Pancreas (tissue), 10 donors: ENCODE measurements at regions not wholly inside any gene's neighbourhood (a gene's known extent, or its start where the extent isn't known, plus 50 kb on each side); places are given as distances from the start of the nearest gene placed in this dataset.

Source experiments
- ATAC-seq, 4 donors: fragments of 200-7000 bp; cut with Tn5 transposase; one replicate each; pipeline versions ENCODE4 v1.8.0 to v1.9.1; 2020; ENCODE audit warnings: mild to moderate bottlenecking in 4 of 4, moderate library complexity in 4 of 4
- DNase-seq, 6 donors: peaks; one replicate each; pipeline ENCODE4 v3.0.0-alpha.2; 2020
- FAIRE-seq: peaks from 2 replicates; lab custom pipeline; 2012; peaks lifted over from hg19 to GRCh38; lab: Jason Lieb, UNC
- H3K27ac ChIP-seq, 4 donors: fragments of 200-600 bp; sonication (generic); 1 replicate in 3 of 4; 2 replicates in 1 of 4; pipeline versions ENCODE4 v1.5.0 to v1.8.0; 2020
- H3K27me3 ChIP-seq, 4 donors: fragments of 200-600 bp; one replicate each; pipeline ENCODE4 v1.8.0; 2021
- H3K36me3 ChIP-seq, 3 donors: fragments of 200-600 bp; sonication (generic) in 1 of 3; one replicate each; pipeline versions ENCODE4 v1.5.0 to v1.8.0; 2020 to 2021
- H3K4me1 ChIP-seq, 3 donors: fragments of 200-600 bp; one replicate each; pipeline ENCODE4 v1.8.0; 2021
- H3K4me3 ChIP-seq, 4 donors: fragments of 200-600 bp; sonication (generic) in 2 of 4; one replicate each; pipeline versions ENCODE4 v1.5.0 to v1.8.0; 2020 to 2021
- H3K9me3 ChIP-seq, 4 donors: fragments of 200-600 bp; one replicate each; pipeline ENCODE4 v1.8.0; 2021
- CTCF ChIP-seq, 4 donors: fragments of 200-600 bp; sonication (generic) in 3 of 4; IDR thresholded peaks; one replicate each; pipeline versions ENCODE4 v1.5.0 to v1.8.0; 2021; ENCODE audit warnings: antibody characterized with exemption in 4 of 4
- WGBS, 2 donors: extraction: QIAGEN DNeasy Blood & Tissue Kit; methylation state at CpG; one replicate each; pipeline ENCODE4 v1.1.7; 2013; 5-methylcytosine and 5-hydroxymethylcytosine counted together
- intact Hi-C, 3 donors: fragments of 100-400 bp; cut with DNase I; formaldehyde crosslinking; loops; one replicate each; pipeline versions ENCODE4 v1.11.1 to v1.14.2; 2022
- donor health status: healthy with polysubstance abuse.
- donor health status: DM: no; HTN: no; CAD: no; lungs with moderate emphysema.
- donor health status: DM: no; HTN: no; CAD: no.
- donor health status: control.
- donor health status: control.
- donor health status: Bipolar disorder and iron deficiency.
- donor health status: DM: yes; HTN: yes; CAD: no.
- donor health status: DM: no; HTN: no; CAD: no.
- donor health status: DM: no; HTN: no; CAD: no.
- donor health status: DM: yes; HTN: yes; CAD: no.

DNA sequence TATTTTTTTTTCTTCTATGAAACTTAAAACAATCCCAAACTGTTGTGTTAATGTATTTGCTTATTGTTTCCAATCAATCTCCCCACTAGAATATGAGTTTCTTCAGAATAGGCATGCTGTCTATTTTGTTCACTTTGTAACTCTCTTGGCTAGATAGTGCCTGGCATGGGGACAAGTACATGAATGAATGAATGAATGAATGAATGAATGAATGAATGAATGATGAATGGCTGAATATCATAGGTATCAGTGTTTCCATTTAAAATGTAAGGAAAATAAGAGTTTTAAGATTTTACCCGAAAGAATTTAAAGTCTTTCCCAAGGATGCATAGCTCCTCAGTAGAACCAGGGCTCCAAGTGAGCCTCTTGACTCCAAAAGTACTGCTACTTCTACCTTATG, 294.9 kb upstream of the GADL1 start:
- Histone ChIP-seq H3K9me3 (no peaks in the 10 kb centered on the region), H3K27me3 (no peaks in the 10 kb centered on the region), H3K4me3 (no peak overlapping the region), H3K4me1 (no peaks in the 10 kb centered on the region), H3K27ac (no peak overlapping the region), H3K36me3 (no peaks in the 10 kb centered on the region)
- 28 to 60% methylated on average over 1 of the region's 1 CpG for WGBS, 2 donors
- TF ChIP-seq CTCF (IDR thresholded peaks at IDR 0.05): no peak
- DNase-seq (no peak), FAIRE-seq (no peak), ATAC-seq (no peak)
- intact Hi-C loops: no loop called here

DNA sequence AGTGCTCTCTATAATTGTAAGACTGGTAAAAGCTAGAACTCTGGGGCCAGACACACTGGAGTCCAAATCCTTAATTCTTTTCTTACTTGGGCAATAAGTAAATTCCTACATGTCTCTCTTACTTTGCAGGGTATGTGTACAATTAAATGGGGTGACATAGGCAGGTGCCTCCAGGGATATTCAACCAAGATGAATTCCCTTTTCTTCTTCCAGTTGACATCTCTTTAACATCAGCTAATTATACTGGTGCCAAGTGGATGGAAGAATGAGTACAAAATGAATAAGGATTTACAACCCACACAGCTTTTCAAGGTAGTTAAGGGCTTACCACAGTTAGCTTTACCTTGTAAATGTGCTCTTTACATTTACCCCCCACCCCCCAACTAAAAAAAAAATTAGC, 295.5 kb upstream of the GADL1 start:
- no peak overlapping the region for H3K27ac ChIP-seq
- FAIRE-seq (no peak), DNase-seq (no peak), ATAC-seq (no peak)
- no peaks in the 10 kb centered on the region for H3K4me1 ChIP-seq
- TF ChIP-seq CTCF (IDR thresholded peaks at IDR 0.05): no peak
- H3K27me3 ChIP-seq: no peaks in the 10 kb centered on the region
- no peak overlapping the region for H3K4me3 ChIP-seq
- intact Hi-C loops: no loop called here
- H3K9me3 ChIP-seq: no peaks in the 10 kb centered on the region
- no peaks in the 10 kb centered on the region for H3K36me3 ChIP-seq

GRCh38 chr3:31191354-31191753, 296.9 kb upstream of the GADL1 start:
- no peak overlapping the region for H3K4me3 ChIP-seq
- intact Hi-C loops: no loop called here
- no peak for TF ChIP-seq CTCF (IDR thresholded peaks at IDR 0.05)
- H3K27me3 ChIP-seq: no peaks in the 10 kb centered on the region
- no peaks in the 10 kb centered on the region for H3K4me1 ChIP-seq
- no peaks in the 10 kb centered on the region for H3K36me3 ChIP-seq
- FAIRE-seq (no peak), DNase-seq (no peak), ATAC-seq (no peak)
- no peak overlapping the region for H3K27ac ChIP-seq
- WGBS, 2 donors: 59 to 73% methylated on average over 6 of the region's 6 CpGs
- H3K9me3 ChIP-seq: no peaks in the 10 kb centered on the region

DNA sequence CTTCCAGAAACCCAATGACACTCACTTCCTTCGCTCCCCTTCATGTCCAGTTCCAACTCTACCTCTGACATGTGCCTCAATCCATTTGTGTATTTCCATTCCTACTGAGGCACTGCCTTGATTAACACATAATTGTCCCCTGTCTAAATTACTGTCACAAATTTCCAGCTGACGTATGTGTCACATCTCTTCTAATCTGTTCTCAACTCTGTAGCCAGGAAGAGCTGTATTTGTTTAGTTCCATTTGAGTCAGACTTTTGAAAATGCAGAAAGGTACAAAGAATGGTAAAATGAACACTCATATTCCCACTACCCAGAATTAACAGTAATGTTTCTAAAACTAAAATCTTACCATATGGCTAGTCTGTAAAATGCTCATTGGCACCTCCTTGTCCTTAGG, 299.0 kb upstream of the GADL1 start:
- TF ChIP-seq CTCF (IDR thresholded peaks at IDR 0.05): no peak
- ATAC-seq: no peak
- Histone ChIP-seq H3K27me3 (no peaks in the 10 kb centered on the region), H3K9me3 (no peaks in the 10 kb centered on the region), H3K36me3 (no peaks in the 10 kb centered on the region), H3K4me1 (no peaks in the 10 kb centered on the region), H3K27ac (no peak overlapping the region), H3K4me3 (no peak overlapping the region)
- 79 to 83% methylated on average over 2 of the region's 2 CpGs for WGBS, 2 donors
- intact Hi-C loops: no loop called here
- no peak for FAIRE-seq
- DNase-seq: no peak

DNA sequence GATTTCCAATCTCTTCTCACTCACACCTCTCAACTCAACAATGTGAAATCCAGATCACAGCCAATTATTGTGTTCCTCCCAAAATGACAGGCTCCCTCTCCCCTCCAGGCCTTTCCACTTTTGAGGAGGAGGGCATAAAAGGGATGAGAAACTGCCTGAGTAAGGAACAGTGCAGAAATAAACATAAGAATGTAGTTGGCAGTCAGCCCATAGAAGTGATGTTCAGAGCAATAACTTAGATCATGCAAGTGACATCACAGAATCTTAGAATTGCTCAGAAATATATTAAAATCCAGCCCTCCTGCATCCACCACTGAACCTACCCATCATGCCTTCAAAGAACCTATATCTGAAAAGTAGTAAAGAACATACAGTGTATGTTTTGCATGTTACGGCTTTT, 299.4 kb upstream of the GADL1 start:
- no peak for TF ChIP-seq CTCF (IDR thresholded peaks at IDR 0.05)
- intact Hi-C loops: no loop called here
- WGBS, 2 donors: 90 to 94% methylated on average over 1 of the region's 1 CpG

More for the DNA sequence above, 299.4 kb upstream of the GADL1 start:
- Histone ChIP-seq H3K27me3 (no peaks in the 10 kb centered on the region), H3K36me3 (no peaks in the 10 kb centered on the region), H3K4me1 (no peaks in the 10 kb centered on the region), H3K9me3 (no peaks in the 10 kb centered on the region), H3K4me3 (no peak overlapping the region), H3K27ac (no peak overlapping the region)
- FAIRE-seq (no peak), ATAC-seq (no peak), DNase-seq (no peak)
